Right lobe of liver (tissue), 6 donors: ENCODE measurements at regions not wholly inside any gene's neighbourhood (a gene's known extent, or its start where the extent isn't known, plus 50 kb on each side); places are given as distances from the start of the nearest gene placed in this dataset.
"Not testable (repeated sequence)": the region's sequence is repeated elsewhere in the genome, so short reads cannot be mapped to it uniquely, and the experiment has no call there.

Source experiments
- ATAC-seq, 4 donors: fragments of 200-7000 bp; cut with Tn5 transposase; one replicate each; pipeline ENCODE4 v1.9.1; 2020; ENCODE audit warnings: mild to moderate bottlenecking in 4 of 4, moderate library complexity in 4 of 4
- DNase-seq, 3 donors: peaks; one replicate each; pipeline ENCODE4 v3.0.0-alpha.2; 2020
- H3K27ac ChIP-seq, 3 donors: fragments of 200-600 bp; one replicate each; pipeline ENCODE4 v1.8.0; 2022
- H3K27me3 ChIP-seq, 2 donors: fragments of 200-600 bp; one replicate each; pipeline ENCODE4 v1.8.0; 2022
- H3K36me3 ChIP-seq, 4 donors: fragments of 200-600 bp; sonication (generic) in 1 of 4; one replicate each; pipeline versions ENCODE4 v1.5.1 to v1.8.0; 2017 to 2022; ENCODE audit warnings: control low read depth in 1 of 4
- H3K4me1 ChIP-seq, 4 donors: fragments of 200-600 bp; sonication (generic) in 1 of 4; one replicate each; pipeline versions ENCODE4 v1.5.1 to v1.8.0; 2017 to 2022; ENCODE audit warnings: control low read depth in 1 of 4
- H3K4me3 ChIP-seq, 3 donors: fragments of 200-600 bp; one replicate each; pipeline ENCODE4 v1.8.0; 2022
- H3K9me3 ChIP-seq, 4 donors: fragments of 200-600 bp; sonication (generic) in 1 of 4; one replicate each; pipeline versions ENCODE4 v1.5.1 to v1.8.0; 2017 to 2022; ENCODE audit warnings: control low read depth in 1 of 4
- POLR2A ChIP-seq: fragments of 450-650 bp; IDR thresholded peaks from one replicate; pipeline ENCODE4 v1.6.1; 2017; ENCODE audit warnings: antibody characterized with exemption, mild to moderate bottlenecking
- WGBS: methylation state at CpG from one replicate; pipeline ENCODE4 v1.1.6; 2018; ENCODE audit warnings: low coverage, low lambda C conversion rate; ENCODE audit not compliant: insufficient coverage; ENCODE audit errors: missing lambda C conversion rate; 5-methylcytosine and 5-hydroxymethylcytosine counted together
- intact Hi-C, 2 donors: fragments of 100-400 bp; cut with DNase I; formaldehyde crosslinking; loops; one replicate each; pipeline versions ENCODE4 v1.11.2 to v1.14.1; 2022
- TF ChIP-seq, protein P1 (sequence below), 4 donors: fragments of 200-600 bp in 3 of 4; fragments of 450-650 bp in 1 of 4; IDR thresholded peaks; one replicate each; pipeline versions ENCODE4 v1.5.1 to v1.8.0; 2016 to 2022; ENCODE audit warnings: antibody characterized with exemption in 4 of 4, mild to moderate bottlenecking in 2 of 4
- donor health status: DM: no; HTN: yes; CAD: no.
- donor health status: DM: no; HTN: no; CAD: no.
- donor health status: DM: no; HTN: no; CAD: no.
- donor health status: DM: no; HTN: yes; CAD: no.
- donor health status: DM: no; HTN: yes; CAD: no.

DNA sequence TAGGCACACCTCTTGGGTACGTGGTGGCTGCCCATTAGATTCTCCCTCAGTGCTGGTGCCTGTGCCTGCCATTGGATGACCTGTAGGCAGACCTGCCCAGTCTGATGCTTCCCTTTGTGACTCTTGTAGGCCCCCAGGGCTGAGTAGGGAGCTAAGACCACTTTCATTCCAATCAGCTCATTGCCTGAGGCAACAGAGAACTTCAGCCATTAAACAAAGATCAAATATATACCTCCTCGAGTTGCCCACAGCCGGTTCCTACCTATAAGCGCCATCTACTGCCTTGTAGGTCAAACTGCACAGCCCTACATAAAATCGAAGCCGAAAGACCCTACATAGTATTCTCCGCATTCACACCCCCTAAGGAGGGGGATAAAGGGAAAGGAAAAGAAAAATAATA lies 184.6 kb downstream of the ETAA1 start:
- H3K9me3 ChIP-seq, result peaks cover 0 to 4% (median 0%) of the 10 kb centered on the region in 4 donors
- intact Hi-C loops, result no loop called here
- no peaks in the 10 kb centered on the region for H3K36me3 ChIP-seq
- DNase-seq, result no peak
- ATAC-seq, result no peak
- H3K27me3 ChIP-seq, result no peaks in the 10 kb centered on the region
- H3K4me1 ChIP-seq, result no peaks in the 10 kb centered on the region
- TF ChIP-seq, protein P1, sequence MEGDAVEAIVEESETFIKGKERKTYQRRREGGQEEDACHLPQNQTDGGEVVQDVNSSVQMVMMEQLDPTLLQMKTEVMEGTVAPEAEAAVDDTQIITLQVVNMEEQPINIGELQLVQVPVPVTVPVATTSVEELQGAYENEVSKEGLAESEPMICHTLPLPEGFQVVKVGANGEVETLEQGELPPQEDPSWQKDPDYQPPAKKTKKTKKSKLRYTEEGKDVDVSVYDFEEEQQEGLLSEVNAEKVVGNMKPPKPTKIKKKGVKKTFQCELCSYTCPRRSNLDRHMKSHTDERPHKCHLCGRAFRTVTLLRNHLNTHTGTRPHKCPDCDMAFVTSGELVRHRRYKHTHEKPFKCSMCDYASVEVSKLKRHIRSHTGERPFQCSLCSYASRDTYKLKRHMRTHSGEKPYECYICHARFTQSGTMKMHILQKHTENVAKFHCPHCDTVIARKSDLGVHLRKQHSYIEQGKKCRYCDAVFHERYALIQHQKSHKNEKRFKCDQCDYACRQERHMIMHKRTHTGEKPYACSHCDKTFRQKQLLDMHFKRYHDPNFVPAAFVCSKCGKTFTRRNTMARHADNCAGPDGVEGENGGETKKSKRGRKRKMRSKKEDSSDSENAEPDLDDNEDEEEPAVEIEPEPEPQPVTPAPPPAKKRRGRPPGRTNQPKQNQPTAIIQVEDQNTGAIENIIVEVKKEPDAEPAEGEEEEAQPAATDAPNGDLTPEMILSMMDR (IDR thresholded peaks at IDR 0.05), result no peak
- TF ChIP-seq POLR2A, result no peak
- 61% methylated on average over 6 of the region's 7 CpGs for WGBS
- no peak overlapping the region for H3K4me3 ChIP-seq
- H3K27ac ChIP-seq, result no peak overlapping the region

DNA sequence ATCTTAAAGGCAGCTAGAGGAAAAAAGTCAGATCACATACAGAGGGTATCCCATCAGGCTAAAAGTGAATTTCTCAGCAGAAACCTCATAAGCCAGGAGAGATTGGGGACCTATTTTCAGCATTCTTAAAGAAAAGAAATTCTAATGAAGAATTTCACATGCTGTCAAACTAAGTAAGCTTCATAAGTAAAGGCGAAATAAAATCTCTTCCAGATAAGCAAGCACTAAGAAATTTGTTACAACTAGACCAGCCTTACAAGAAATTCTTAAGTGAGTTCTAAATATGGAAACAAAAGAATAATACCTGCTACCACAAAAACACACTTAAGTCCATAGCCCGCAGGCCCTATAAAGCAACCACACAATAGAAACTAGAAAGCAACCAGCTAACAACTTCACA lies 186.1 kb downstream of the ETAA1 start:
- DNase-seq, result no peak
- Histone ChIP-seq H3K9me3 (peaks cover 0 to 4% (median 0%) of the 10 kb centered on the region in 4 donors), H3K27ac (no peak overlapping the region), H3K4me3 (no peak overlapping the region), H3K27me3 (no peaks in the 10 kb centered on the region), H3K4me1 (no peaks in the 10 kb centered on the region), H3K36me3 (no peaks in the 10 kb centered on the region)
- no peak for ATAC-seq
- intact Hi-C loops, result no loop called here
- WGBS, result 80% methylated on average over 2 of the region's 2 CpGs
- TF ChIP-seq POLR2A, result no peak
- TF ChIP-seq, protein P1 (IDR thresholded peaks at IDR 0.05), result no peak

DNA sequence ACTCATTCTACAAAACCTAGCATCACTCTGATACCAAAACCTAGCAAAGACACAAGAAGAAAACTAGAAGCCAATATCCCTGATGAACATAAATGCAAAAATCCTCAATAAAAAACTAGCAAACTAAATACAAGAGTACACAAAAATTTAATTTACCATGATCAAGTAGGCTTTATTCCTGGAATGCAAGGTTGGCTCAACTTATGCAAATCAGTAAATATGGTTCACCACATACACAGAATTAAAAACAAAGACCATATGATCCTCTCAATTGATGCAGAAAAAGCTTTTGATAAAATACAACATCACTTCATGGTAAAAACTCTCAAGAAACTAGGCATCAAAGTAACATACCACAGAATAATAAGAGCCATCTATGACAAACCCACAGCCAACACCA lies 188.3 kb downstream of the ETAA1 start:
- Histone ChIP-seq H3K27ac (no peak overlapping the region), H3K4me1 (no peaks in the 10 kb centered on the region), H3K9me3 (peaks cover 0 to 4% (median 0%) of the 10 kb centered on the region in 4 donors), H3K36me3 (no peaks in the 10 kb centered on the region), H3K27me3 (no peaks in the 10 kb centered on the region), H3K4me3 (no peak overlapping the region)
- intact Hi-C loops, result no loop called here
- DNase-seq, result no peak
- ATAC-seq, result no peak
- TF ChIP-seq, protein P1 (IDR thresholded peaks at IDR 0.05), result no peak
- no peak for TF ChIP-seq POLR2A

- H3K4me3 ChIP-seq, DNase-seq, intact Hi-C loops, H3K27me3 ChIP-seq, H3K4me1 ChIP-seq, H3K36me3 ChIP-seq, H3K9me3 ChIP-seq, ATAC-seq, H3K27ac ChIP-seq: not testable (repeated sequence)
- WGBS, result 56% methylated on average over 3 of the region's 6 CpGs
These were observed 192.0 kb downstream of the ETAA1 start for GRCh38 chr2:67589121-67589520.

DNA sequence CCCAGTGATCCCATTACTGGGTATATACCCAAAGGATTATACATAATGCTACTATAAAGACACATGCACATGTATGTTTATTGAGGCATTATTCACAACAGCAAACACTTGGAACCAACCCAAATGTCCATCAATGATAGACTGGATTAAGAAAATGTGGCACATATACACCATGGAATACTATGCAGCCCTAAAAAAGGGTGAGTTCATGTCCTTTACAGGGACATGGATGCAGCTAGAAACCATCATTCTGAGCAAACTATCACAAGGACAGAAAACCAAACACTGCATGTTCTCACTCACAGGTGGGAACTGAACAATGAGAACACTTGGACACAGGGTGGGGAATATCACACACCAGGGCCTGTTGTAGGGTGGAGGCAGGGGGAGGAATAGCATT lies 197.4 kb downstream of the ETAA1 start:
- not testable (repeated sequence) for H3K36me3 ChIP-seq

GRCh38 chr2:67596871-67597270 lies 199.7 kb downstream of the ETAA1 start:
- Histone ChIP-seq H3K4me3 (no peak overlapping the region), H3K27me3 (no peaks in the 10 kb centered on the region), H3K27ac (no peak overlapping the region), H3K4me1 (no peaks in the 10 kb centered on the region), H3K9me3 (no peaks in the 10 kb centered on the region), H3K36me3 (no peaks in the 10 kb centered on the region)
- no peak for DNase-seq
- TF ChIP-seq, protein P1 (IDR thresholded peaks at IDR 0.05), result no peak
- TF ChIP-seq POLR2A, result no peak
- ATAC-seq, result no peak
- intact Hi-C loops, result no loop called here

More for the DNA sequence above, 197.4 kb downstream of the ETAA1 start:
- DNase-seq, H3K4me1 ChIP-seq, H3K9me3 ChIP-seq, ATAC-seq, H3K4me3 ChIP-seq, H3K27me3 ChIP-seq, intact Hi-C loops, H3K27ac ChIP-seq: not testable (repeated sequence)
